Cardiac fibroblast (primary cell): ENCODE measurements at regions not wholly inside any gene's neighbourhood (a gene's known extent, or its start where the extent isn't known, plus 50 kb on each side); places are given as distances from the start of the nearest gene placed in this dataset.
"Not testable (repeated sequence)": the region's sequence is repeated elsewhere in the genome, so short reads cannot be mapped to it uniquely, and the experiment has no call there.

Experiments
- DNase-seq, 2 donors: peaks; one replicate each; pipeline versions ENCODE4 v3.0.0 to v3.0.0-alpha.2; 2010; ENCODE audit warnings: low read depth in 2 of 2
- H3K4me3 ChIP-seq, 2 donors: replicated peaks in 1 of 2; 1 replicate in 1 of 2; 2 replicates in 1 of 2; pipeline ENCODE4 v1.5.1; 2011; ENCODE audit warnings: low read depth in 2 of 2, low read length in 2 of 2, mild to moderate bottlenecking in 2 of 2, moderate library complexity in 1 of 2
- CTCF ChIP-seq: IDR thresholded peaks from one replicate; pipeline ENCODE4 v1.5.1; 2011; ENCODE audit warnings: low read depth, mild to moderate bottlenecking, low read length, inconsistent platforms

GRCh38 chr5:96114736-96115135 lies 153.1 kb upstream of the ELL2 start:
- no peak for TF ChIP-seq CTCF
- H3K4me3 ChIP-seq = no peak overlapping the region
- DNase-seq = peak in 1 of 2 donors; percentile 78

- H3K4me3 ChIP-seq = no peak overlapping the region
Observed at GRCh38 chr5:96113170-96113939, 151.7 kb upstream of the ELL2 start.

DNA sequence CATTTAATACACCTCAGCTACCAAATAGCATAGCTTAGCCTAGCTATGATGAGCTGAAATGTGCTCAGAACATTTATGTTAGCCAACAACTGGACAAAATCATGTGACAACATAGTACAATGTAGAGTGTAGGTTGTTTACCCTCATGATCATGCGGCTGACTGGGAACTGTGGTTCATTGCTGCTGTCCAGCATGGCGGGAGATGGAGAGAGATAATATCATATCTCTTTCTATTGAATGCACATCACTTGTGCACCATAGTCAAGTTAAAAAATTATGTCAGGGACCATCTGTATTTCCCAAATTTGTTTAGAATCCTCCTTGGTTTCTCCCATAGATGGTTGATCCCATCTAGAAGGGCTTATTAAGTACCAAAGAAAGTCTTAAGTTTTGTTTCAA lies 151.1 kb upstream of the ELL2 start:
- no peak overlapping the region for H3K4me3 ChIP-seq
- no peak for TF ChIP-seq CTCF
- no peak for DNase-seq

More at GRCh38 chr5:96113170-96113939, 151.7 kb upstream of the ELL2 start:
- no peak for TF ChIP-seq CTCF
- DNase-seq = no peak

DNA sequence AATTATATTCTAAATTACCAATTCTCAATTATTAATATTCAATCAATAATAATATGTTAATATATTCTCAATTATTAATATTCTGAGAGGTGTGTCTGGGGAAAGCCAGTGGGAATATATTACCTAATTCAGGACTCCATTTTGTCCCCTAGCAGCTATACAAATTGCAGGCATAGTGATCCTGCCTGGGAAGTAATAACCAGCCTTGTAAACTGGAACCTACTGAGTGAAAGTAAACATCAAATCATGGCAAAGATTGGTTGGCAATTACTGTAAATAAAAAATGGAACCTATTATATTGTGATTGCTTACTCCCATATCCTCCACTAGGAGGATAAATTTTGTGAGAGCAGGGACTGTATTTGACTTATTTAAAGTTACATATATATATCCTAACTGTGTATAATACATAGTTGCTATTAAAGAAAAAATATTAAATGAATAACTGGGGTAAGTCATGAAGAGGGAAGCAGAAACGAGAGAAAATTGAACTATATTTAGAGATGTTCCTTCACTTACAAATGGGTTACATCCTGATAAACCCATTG lies 150.5 kb upstream of the ELL2 start:
- no peak for DNase-seq
- no peak for TF ChIP-seq CTCF
- H3K4me3 ChIP-seq = no peak overlapping the region

GRCh38 chr5:96111080-96111756 lies 149.6 kb upstream of the ELL2 start:
- no peak for DNase-seq
- H3K4me3 ChIP-seq = no peak overlapping the region
- no peak for TF ChIP-seq CTCF

- no peak for TF ChIP-seq CTCF
- no peak overlapping the region for H3K4me3 ChIP-seq
- DNase-seq = no peak
Observed at GRCh38 chr5:96110300-96110699, 148.6 kb upstream of the ELL2 start.

- not testable (repeated sequence) for H3K4me3 ChIP-seq, DNase-seq
Observed at GRCh38 chr5:96108629-96109028, 147.0 kb upstream of the ELL2 start.

- DNase-seq, H3K4me3 ChIP-seq: not testable (repeated sequence)
Observed at GRCh38 chr5:96103829-96104228, 142.2 kb upstream of the ELL2 start.
